ENCODE measurements at regions not wholly inside any gene's neighbourhood (a gene's known extent, or its start where the extent isn't known, plus 50 kb on each side); places are given as distances from the start of the nearest gene placed in this dataset.
A peak's percentile ranks its signal among the peaks of the same experiment; 100 is the strongest.

- peaks cover 0 to 3% (median 0%) of the 10 kb centered on the region in 3 donors for H3K36me3 ChIP-seq (ENCODE audit: control insufficient read depth in 3 of 3, insufficient read depth in 2 of 3, low read depth in 1 of 3, low read length in 3 of 3)
- WGBS, 3 donors, result 86 to 93% (median 90%) methylated on average over 1 of the region's 1 CpG
- no peaks in the 10 kb centered on the region for H3K27me3 ChIP-seq (ENCODE audit: control insufficient read depth in 3 of 3, insufficient read depth in 3 of 3, low read length in 3 of 3)
- H3K27ac ChIP-seq (ENCODE audit: low read depth in 1 of 3, low read length in 2 of 3), result no peak overlapping the region
- no peaks in the 10 kb centered on the region for H3K9me3 ChIP-seq (ENCODE audit: control insufficient read depth in 2 of 2, insufficient read depth in 1 of 2, low read depth in 1 of 2, low read length in 1 of 2)
- H3K4me3 ChIP-seq (ENCODE audit: low read depth in 1 of 3, low read length in 3 of 3), result no peak overlapping the region
- no peak for FAIRE-seq
- no peak for DNase-seq
- no peaks in the 10 kb centered on the region for H3K4me1 ChIP-seq (ENCODE audit: control insufficient read depth in 3 of 3, insufficient read depth in 2 of 3, low read depth in 1 of 3, low read length in 2 of 3)
These were observed 142.8 kb downstream of the KLF12 start for GRCh38 chr13:73991384-73991783.

- 83 to 88% (median 85%) methylated on average over 4 of the region's 4 CpGs for WGBS, 3 donors
- peak in 1 of 2 donors; percentile 12 for DNase-seq
- no peak for FAIRE-seq
- Histone ChIP-seq H3K36me3 (ENCODE audit: control insufficient read depth in 3 of 3, insufficient read depth in 2 of 3, low read depth in 1 of 3, low read length in 3 of 3) (peaks cover 0 to 4% (median 0%) of the 10 kb centered on the region in 3 donors), H3K27me3 (ENCODE audit: control insufficient read depth in 3 of 3, insufficient read depth in 3 of 3, low read length in 3 of 3) (no peaks in the 10 kb centered on the region), H3K27ac (ENCODE audit: low read depth in 1 of 3, low read length in 2 of 3) (no peak overlapping the region), H3K4me1 (ENCODE audit: control insufficient read depth in 3 of 3, insufficient read depth in 2 of 3, low read depth in 1 of 3, low read length in 2 of 3) (no peaks in the 10 kb centered on the region), H3K9me3 (ENCODE audit: control insufficient read depth in 2 of 2, insufficient read depth in 1 of 2, low read depth in 1 of 2, low read length in 1 of 2) (no peaks in the 10 kb centered on the region), H3K4me3 (ENCODE audit: low read depth in 1 of 3, low read length in 3 of 3) (no peak overlapping the region)
These were observed 144.9 kb downstream of the KLF12 start for GRCh38 chr13:73989244-73989843.

- FAIRE-seq (no peak), DNase-seq (no peak)
- 89 to 100% (median 96%) methylated on average over 1 of the region's 1 CpG for WGBS, 3 donors
- H3K4me1 ChIP-seq (ENCODE audit: control insufficient read depth in 3 of 3, insufficient read depth in 2 of 3, low read depth in 1 of 3, low read length in 2 of 3), result no peaks in the 10 kb centered on the region
- H3K4me3 ChIP-seq (ENCODE audit: low read depth in 1 of 3, low read length in 3 of 3), result no peak overlapping the region
- H3K27ac ChIP-seq (ENCODE audit: low read depth in 1 of 3, low read length in 2 of 3), result no peak overlapping the region
- H3K36me3 ChIP-seq (ENCODE audit: control insufficient read depth in 3 of 3, insufficient read depth in 2 of 3, low read depth in 1 of 3, low read length in 3 of 3), result peaks cover 0 to 7% (median 0%) of the 10 kb centered on the region in 3 donors
- no peaks in the 10 kb centered on the region for H3K27me3 ChIP-seq (ENCODE audit: control insufficient read depth in 3 of 3, insufficient read depth in 3 of 3, low read length in 3 of 3)
- no peaks in the 10 kb centered on the region for H3K9me3 ChIP-seq (ENCODE audit: control insufficient read depth in 2 of 2, insufficient read depth in 1 of 2, low read depth in 1 of 2, low read length in 1 of 2)
These were observed 145.7 kb downstream of the KLF12 start for GRCh38 chr13:73988461-73988860.

- DNase-seq (no peak), FAIRE-seq (no peak)
- peaks cover 0 to 3% (median 0%) of the 10 kb centered on the region in 3 donors for H3K36me3 ChIP-seq (ENCODE audit: control insufficient read depth in 3 of 3, insufficient read depth in 2 of 3, low read depth in 1 of 3, low read length in 3 of 3)
- 97 to 100% (median 100%) methylated on average over 1 of the region's 1 CpG for WGBS, 3 donors
- no peaks in the 10 kb centered on the region for H3K9me3 ChIP-seq (ENCODE audit: control insufficient read depth in 2 of 2, insufficient read depth in 1 of 2, low read depth in 1 of 2, low read length in 1 of 2)
- no peak overlapping the region for H3K27ac ChIP-seq (ENCODE audit: low read depth in 1 of 3, low read length in 2 of 3)
- no peaks in the 10 kb centered on the region for H3K4me1 ChIP-seq (ENCODE audit: control insufficient read depth in 3 of 3, insufficient read depth in 2 of 3, low read depth in 1 of 3, low read length in 2 of 3)
- H3K4me3 ChIP-seq (ENCODE audit: low read depth in 1 of 3, low read length in 3 of 3), result no peak overlapping the region
- H3K27me3 ChIP-seq (ENCODE audit: control insufficient read depth in 3 of 3, insufficient read depth in 3 of 3, low read length in 3 of 3), result no peaks in the 10 kb centered on the region
These were observed 146.6 kb downstream of the KLF12 start for GRCh38 chr13:73987618-73988017.

GRCh38 chr13:73985783-73986182 is 148.4 kb downstream of the KLF12 start:
- no peaks in the 10 kb centered on the region for H3K9me3 ChIP-seq (ENCODE audit: control insufficient read depth in 2 of 2, insufficient read depth in 1 of 2, low read depth in 1 of 2, low read length in 1 of 2)
- 63 to 78% (median 66%) methylated on average over 3 of the region's 3 CpGs for WGBS, 3 donors
- FAIRE-seq (no peak), DNase-seq (no peak)
- H3K4me1 ChIP-seq (ENCODE audit: control insufficient read depth in 3 of 3, insufficient read depth in 2 of 3, low read depth in 1 of 3, low read length in 2 of 3), result no peaks in the 10 kb centered on the region
- peaks cover 0 to 3% (median 0%) of the 10 kb centered on the region in 3 donors for H3K36me3 ChIP-seq (ENCODE audit: control insufficient read depth in 3 of 3, insufficient read depth in 2 of 3, low read depth in 1 of 3, low read length in 3 of 3)
- H3K27me3 ChIP-seq (ENCODE audit: control insufficient read depth in 3 of 3, insufficient read depth in 3 of 3, low read length in 3 of 3), result no peaks in the 10 kb centered on the region
- no peak overlapping the region for H3K27ac ChIP-seq (ENCODE audit: low read depth in 1 of 3, low read length in 2 of 3)
- H3K4me3 ChIP-seq (ENCODE audit: low read depth in 1 of 3, low read length in 3 of 3), result no peak overlapping the region

- Histone ChIP-seq H3K4me3 (ENCODE audit: low read depth in 1 of 3, low read length in 3 of 3) (no peak overlapping the region), H3K4me1 (ENCODE audit: control insufficient read depth in 3 of 3, insufficient read depth in 2 of 3, low read depth in 1 of 3, low read length in 2 of 3) (no peaks in the 10 kb centered on the region), H3K9me3 (ENCODE audit: control insufficient read depth in 2 of 2, insufficient read depth in 1 of 2, low read depth in 1 of 2, low read length in 1 of 2) (no peaks in the 10 kb centered on the region), H3K27ac (ENCODE audit: low read depth in 1 of 3, low read length in 2 of 3) (no peak overlapping the region), H3K27me3 (ENCODE audit: control insufficient read depth in 3 of 3, insufficient read depth in 3 of 3, low read length in 3 of 3) (no peaks in the 10 kb centered on the region), H3K36me3 (ENCODE audit: control insufficient read depth in 3 of 3, insufficient read depth in 2 of 3, low read depth in 1 of 3, low read length in 3 of 3) (peaks cover 0 to 3% (median 0%) of the 10 kb centered on the region in 3 donors)
- 81 to 93% (median 88%) methylated on average over 11 of the region's 11 CpGs for WGBS, 3 donors
- DNase-seq (no peak), FAIRE-seq (no peak)
These were observed 149.1 kb downstream of the KLF12 start for GRCh38 chr13:73984949-73985691.

- peaks cover 0 to 3% (median 0%) of the 10 kb centered on the region in 3 donors for H3K36me3 ChIP-seq (ENCODE audit: control insufficient read depth in 3 of 3, insufficient read depth in 2 of 3, low read depth in 1 of 3, low read length in 3 of 3)
- H3K4me3 ChIP-seq (ENCODE audit: low read depth in 1 of 3, low read length in 3 of 3), result no peak overlapping the region
- H3K27me3 ChIP-seq (ENCODE audit: control insufficient read depth in 3 of 3, insufficient read depth in 3 of 3, low read length in 3 of 3), result no peaks in the 10 kb centered on the region
- no peaks in the 10 kb centered on the region for H3K4me1 ChIP-seq (ENCODE audit: control insufficient read depth in 3 of 3, insufficient read depth in 2 of 3, low read depth in 1 of 3, low read length in 2 of 3)
- no peak for FAIRE-seq
- no peak for DNase-seq
- no peak overlapping the region for H3K27ac ChIP-seq (ENCODE audit: low read depth in 1 of 3, low read length in 2 of 3)
- H3K9me3 ChIP-seq (ENCODE audit: control insufficient read depth in 2 of 2, insufficient read depth in 1 of 2, low read depth in 1 of 2, low read length in 1 of 2), result no peaks in the 10 kb centered on the region
- WGBS, 3 donors, result 91 to 98% (median 98%) methylated on average over 11 of the region's 11 CpGs
These were observed 150.0 kb downstream of the KLF12 start for GRCh38 chr13:73984201-73984600.

GRCh38 chr13:73983109-73983508 is 151.1 kb downstream of the KLF12 start:
- no peak for FAIRE-seq

More at GRCh38 chr13:73983109-73983508, 151.1 kb downstream of the KLF12 start:
- H3K27me3 ChIP-seq (ENCODE audit: control insufficient read depth in 3 of 3, insufficient read depth in 3 of 3, low read length in 3 of 3), result no peaks in the 10 kb centered on the region
- WGBS, 3 donors, result 87 to 95% (median 92%) methylated on average over 6 of the region's 6 CpGs
- H3K4me3 ChIP-seq (ENCODE audit: low read depth in 1 of 3, low read length in 3 of 3), result no peak overlapping the region
- no peak overlapping the region for H3K27ac ChIP-seq (ENCODE audit: low read depth in 1 of 3, low read length in 2 of 3)
- DNase-seq, result no peak
- no peaks in the 10 kb centered on the region for H3K4me1 ChIP-seq (ENCODE audit: control insufficient read depth in 3 of 3, insufficient read depth in 2 of 3, low read depth in 1 of 3, low read length in 2 of 3)
- no peaks in the 10 kb centered on the region for H3K9me3 ChIP-seq (ENCODE audit: control insufficient read depth in 2 of 2, insufficient read depth in 1 of 2, low read depth in 1 of 2, low read length in 1 of 2)
- peaks cover 0 to 3% (median 0%) of the 10 kb centered on the region in 3 donors for H3K36me3 ChIP-seq (ENCODE audit: control insufficient read depth in 3 of 3, insufficient read depth in 2 of 3, low read depth in 1 of 3, low read length in 3 of 3)

Measured in small intestine (tissue), 7 donors.